LHCN-M2 (cell line): ENCODE measurements at regions not wholly inside any gene's neighbourhood (a gene's known extent, or its start where the extent isn't known, plus 50 kb on each side); places are given as distances from the start of the nearest gene placed in this dataset.
"Not testable (repeated sequence)": the region's sequence is repeated elsewhere in the genome, so short reads cannot be mapped to it uniquely, and the experiment has no call there.

Experiments
- DNase-seq: peaks from one replicate; pipeline ENCODE4 v3.0.0-alpha.2; 2012; ENCODE audit warnings: low read depth

DNA sequence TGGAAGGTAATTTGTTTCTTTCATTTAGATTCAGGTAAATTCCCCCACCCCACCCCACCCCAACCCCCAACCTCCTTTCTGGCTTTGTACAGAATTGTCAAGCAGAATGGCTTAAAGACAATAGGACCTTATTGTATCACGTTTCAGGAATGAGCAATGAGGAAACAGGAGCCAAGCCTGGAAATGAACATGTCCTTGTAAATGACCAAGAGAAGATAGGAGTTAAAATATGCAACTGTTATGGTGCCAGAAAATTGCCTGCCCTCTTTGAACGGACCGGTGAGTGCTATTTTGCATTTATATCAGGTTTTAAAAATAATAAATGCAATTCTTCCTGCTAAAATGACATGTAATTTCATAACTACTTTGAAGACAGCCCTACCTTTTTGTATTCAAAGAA lies 141.6 kb upstream of the PELI2 start:
- DNase-seq = no peak

DNA sequence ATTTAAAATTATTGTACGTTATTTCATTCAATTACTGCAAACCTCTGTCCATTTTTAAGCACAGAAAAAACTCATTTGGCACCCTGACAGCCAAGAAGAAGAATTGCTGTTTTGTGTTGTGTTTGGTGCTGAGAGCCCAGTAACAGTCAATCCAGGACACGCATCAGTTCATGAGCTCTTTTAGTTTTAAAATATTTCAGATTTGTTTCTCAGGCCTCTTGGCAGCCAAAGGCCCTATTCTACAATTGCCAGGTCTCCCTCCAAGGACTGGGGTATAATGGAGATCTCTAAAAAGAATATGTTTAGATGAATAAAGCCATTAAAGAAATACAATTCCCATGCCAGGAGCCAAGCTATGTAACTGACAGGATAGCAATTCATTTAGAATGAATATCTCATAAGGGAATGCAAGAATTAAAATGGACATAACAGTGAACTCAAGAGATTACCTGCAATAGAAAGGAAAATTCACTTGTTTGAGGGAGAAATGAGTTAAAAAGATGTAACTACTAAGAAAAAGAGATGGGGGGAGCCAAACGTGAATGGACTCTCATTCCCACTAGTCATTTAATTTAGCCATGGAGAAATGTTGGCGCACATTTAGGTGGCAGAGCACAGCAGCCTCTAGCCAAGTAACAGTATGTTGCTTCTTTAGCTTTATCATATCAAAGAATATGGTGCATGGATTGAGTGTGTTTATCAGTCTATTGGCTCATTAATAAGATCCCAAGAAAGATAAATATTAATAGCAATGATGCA lies 140.6 kb upstream of the PELI2 start:
- no peak for DNase-seq

DNA sequence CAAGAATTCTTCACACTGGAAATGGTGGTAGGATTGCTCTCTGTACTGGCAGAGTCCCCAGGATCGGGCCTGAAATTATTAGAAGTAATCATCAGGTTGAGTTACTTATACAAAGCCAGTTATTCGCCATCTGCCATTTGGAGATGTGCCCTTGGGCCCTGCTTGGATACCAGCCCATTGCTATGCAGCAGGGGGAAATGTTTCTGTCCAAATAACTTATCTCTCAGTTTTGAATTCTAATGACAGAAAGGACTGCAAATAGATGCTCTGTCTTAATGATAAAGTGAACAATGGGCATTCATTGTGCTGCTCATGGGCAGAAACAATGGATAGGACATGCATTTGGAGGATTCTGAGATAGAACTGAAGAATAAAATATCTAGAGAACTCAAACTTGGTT lies 139.1 kb upstream of the PELI2 start:
- no peak for DNase-seq

DNA sequence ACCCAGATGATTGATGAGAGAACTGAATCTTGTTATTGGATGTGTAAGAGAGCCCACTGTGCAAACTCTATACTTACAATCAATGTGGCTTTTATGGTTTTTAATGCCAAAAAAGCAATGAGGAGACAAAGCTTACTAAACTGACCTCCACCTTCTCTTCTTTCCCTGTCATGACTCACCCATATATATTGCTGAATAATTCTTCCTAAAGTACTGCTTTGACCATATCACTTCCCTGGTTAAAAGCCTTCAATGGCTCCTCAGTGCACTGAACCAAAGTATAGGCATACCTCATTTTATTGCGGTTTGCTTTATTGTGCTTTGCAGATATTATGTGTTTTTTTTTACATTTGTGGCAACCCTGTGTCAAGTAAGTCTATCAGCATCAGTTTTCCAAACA lies 138.4 kb upstream of the PELI2 start:
- no peak for DNase-seq

DNA sequence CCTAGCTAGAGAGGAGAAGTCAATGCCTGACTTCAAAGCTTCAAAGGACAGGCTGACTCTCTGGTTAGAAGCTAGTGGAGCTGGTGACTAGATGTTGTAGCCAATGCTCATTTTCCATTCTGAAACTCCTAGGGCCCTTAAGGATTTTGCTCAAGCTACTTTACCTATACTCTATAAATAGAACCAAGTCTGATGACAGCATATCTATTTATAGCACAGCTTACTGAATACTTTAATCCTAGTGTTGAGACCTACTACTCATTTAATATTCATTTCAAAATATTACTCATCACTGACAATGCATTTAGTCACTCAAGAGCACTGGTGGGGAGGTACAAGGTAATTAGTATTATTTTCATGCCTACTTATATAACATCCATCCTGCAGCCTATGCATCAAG lies 137.2 kb upstream of the PELI2 start:
- DNase-seq = no peak

DNA sequence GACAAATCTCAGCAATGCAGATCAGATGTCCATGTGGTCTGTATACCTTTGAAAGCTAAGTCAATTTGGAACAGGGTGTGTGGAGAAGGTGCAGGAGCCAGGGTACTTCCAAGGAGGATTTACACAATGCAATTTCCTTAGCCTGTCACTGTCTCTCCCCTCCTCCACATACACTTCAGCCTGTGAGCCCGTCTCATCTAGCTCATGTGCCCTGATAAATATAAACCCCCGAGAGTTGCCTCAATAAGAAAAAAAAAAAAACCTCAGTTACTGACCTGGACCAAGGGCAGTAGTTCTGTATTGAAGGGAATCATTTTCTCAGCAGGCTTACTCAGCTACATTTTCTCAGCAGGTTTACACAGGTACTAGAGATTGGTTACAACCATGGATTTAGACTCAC lies 132.1 kb upstream of the PELI2 start:
- no peak for DNase-seq

DNA sequence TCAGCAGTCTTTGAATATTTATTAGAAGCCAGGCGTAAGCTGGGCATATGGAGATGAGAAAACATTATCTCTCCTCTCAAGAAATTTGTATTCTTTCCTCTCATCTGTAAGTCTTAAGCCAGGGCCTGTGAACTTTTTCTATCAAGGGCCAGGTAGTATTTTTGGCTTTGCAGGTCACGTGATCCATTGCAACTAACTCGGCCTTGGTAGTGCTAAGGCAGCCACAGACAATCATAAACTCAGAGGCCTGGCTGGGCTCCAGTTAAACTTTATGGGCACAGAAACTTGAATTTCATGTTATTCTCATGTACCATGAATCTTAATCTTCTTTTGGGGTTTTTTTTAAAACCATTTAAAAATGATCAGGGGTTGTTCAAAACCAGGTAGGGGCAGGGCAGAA lies 117.4 kb upstream of the PELI2 start:
- DNase-seq = no peak

DNA sequence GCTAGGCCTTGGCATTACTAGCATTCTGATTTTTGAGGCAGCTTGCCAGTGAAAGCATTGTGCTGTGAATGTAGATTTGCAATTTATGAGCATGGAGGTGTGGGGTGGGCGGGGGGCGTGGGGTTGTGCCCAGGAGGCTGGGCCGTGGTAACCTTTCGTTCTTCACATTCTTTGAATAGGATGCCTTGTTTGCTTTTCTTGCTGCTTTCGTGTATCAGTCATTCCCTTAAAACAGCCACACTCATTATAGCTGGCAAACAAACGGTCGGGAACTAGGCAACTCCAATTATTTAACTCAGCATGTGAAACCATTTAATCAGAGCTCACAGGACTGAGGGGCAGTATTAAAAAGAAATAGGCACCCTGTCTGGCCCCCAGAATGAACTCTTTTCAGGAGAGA lies 115.9 kb upstream of the PELI2 start:
- no peak for DNase-seq

DNA sequence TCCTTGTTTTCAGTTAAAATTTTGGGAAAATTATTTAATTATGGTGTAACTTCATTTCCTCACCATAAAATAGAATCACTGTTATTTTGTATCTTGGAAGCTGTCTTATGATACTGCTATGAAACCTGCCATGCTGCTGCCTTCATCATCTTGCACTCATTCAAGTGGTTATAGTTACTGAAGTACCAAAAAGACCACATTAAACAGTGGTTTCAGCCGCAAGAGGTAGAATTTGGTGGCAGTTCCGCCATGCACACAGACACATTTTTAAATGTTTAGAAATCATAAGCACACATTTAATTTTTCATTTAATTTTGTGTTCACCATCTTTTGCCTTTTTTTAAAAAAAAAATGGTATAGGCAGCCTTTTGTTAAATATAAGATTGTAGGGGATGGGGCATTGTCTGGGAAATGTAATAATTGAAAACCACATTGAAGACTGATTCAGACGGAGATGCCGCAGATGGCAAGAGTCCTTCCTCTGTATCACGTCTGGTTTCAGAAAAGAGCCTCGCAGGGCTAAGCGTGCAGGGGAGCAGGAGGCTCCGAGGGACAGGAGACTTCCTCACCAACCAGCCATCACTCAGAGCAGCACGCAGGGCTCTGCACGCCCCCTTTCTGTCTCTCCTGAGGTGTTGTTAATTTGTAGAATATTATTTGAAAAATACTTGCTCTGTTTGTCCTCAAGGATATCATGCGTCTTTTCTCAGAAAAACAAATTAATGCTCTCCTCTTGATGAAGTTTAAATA lies 115.2 kb upstream of the PELI2 start:
- no peak for DNase-seq

DNA sequence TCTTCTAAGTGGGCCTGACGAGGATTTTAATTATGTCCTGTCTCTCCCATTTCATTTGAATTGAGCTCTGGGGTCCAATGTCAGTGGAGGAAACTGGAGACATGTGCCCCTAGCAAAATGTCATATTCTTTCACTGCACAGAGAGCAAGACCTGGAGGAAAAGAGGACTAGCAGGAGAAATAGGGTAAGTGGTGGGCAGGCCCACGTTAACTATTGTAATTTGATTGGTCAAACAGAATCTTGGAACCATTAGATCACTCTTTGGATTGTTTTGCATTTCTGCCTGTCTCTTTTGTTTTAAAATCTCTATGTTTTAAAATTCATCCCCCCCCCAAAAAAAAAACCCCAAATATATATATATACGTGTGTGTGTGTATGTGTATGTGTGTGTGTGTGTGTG lies 113.9 kb upstream of the PELI2 start:
- peak; percentile 2 for DNase-seq

DNA sequence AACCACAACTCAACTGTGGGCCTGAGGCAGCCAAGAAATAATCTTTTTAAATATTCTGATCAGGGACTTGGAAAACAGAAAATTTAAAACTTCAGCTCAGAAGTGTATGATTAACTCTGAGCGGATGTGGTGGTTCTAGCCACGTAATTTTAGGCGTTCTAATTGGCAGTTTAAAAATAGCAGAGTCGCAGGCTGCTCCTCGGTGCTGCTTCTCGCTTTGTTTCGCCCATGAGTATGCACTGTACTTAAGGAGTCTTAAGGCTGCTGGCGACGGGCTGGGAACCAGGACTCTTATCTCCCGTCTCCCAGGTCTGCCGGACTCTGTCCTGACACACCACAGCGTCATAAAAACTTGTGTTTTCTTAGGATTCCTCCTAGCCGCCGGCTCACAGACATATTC lies 113.4 kb upstream of the PELI2 start:
- DNase-seq = peak; percentile 73

DNA sequence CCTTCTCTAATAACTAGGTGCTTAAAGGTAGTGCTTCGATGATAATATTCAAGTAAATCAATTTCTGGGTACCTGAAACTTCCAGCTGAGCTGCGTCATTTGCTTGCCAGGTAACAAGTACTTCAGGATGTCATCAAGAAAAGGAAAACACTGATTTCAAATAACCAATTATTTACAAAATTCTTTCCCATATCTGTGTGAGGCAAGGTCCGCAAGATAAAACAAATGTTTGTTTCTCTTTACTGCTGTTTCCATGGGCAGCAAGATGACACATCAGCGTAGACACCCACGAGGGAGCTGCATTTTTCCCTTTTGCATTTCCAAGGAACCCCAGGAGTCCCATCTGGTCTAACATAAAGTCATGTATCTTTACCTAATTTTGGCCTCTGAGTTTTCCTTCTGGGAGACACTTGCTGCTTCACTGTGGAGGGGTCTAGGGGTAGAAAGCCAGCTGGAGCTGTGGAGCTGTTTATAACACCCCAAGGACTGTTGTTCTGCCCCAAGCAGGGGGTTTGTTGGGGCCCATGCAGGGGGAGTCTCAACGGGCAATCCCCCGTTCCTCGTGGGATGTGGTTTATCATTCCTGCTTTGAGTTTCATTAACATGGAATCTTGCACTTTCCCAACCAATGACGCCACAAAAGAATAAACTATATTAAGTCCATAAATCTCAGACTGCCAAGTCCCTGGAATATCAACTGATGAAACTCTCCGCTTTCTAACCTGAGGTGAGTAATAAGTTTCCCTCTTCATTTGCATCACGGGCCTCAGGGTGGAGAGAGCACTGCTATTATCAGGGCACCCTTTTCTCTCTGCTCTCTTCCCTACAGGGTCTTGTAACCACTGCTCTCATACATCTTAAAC lies 112.8 kb upstream of the PELI2 start:
- peak; percentile 72 for DNase-seq

DNA sequence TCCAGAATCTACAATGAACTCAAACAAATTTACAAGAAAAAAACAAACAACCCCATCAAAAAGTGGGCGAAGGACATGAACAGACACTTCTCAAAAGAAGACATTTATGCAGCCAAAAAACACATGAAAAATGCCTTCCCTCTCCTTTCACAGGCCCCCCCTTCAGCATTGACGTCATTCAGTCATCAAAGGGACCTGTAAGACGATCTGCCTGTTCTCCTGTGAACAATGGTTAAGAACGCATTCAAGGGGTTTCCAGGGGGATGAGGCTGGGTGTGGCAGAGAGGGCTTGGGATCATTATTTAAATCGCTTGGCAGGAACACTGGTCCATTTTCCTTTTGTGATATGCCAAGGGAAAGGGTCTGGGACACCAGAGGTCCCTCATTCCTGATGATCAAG lies 110.7 kb upstream of the PELI2 start:
- DNase-seq = peak; percentile 4

DNA sequence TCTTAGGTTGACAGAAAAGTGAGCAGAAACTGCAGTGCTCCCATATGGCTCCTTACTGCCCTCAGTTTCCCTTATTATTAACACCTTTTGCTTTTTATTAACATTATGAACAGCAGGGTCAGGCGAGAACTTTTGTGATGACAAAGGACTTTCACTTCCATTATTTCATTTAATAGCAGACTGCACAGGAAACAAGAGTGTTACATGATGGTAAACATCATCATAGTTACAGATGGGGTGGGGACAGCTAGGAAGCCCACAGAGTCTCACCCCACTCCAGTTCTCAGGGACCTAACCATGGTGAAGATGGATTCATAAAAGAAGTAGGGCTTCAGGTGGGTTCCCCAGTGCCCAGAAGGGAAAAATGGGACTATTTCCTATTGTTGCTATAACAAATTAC lies 110.1 kb upstream of the PELI2 start:
- DNase-seq = no peak

DNA sequence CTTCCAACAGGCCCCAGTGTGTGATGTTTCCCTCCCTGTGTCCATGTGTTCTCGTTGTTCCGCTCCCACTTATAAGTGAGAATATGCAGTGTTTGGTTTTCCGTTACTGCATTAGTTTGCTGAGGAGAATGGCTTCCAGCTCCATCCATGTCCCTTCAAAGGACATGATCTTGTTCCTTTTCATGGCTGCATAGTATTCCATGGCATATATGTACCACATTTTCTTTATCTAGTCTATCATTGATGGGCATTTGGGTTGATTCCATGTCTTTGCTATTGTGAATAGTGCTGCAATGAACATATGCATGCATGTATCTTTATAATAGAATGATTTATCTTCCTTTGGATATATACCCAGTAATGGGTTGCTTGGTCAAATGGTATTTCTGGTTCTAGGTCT lies 109.5 kb upstream of the PELI2 start:
- not testable (repeated sequence) for DNase-seq

DNA sequence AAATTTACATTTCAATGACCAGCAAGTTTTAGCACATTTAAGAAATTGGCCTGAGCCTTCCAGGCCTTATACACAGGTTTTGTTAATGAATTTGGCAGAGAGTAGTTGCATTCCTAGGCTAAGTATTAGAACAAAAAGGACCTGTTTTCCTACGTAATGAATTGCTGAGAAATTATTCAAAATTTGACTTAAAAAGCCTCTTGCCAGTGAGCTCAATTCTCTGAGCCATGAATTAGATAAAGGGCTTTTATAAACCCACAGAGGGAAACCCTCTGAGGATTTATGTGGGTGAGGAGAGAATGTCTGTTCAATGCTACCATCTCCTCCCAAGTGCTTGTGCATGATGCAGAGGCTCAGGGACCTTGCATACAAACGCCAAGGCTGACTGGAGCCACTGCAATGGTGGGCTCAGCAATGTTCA lies 94.5 kb upstream of the PELI2 start:
- DNase-seq = no peak

DNA sequence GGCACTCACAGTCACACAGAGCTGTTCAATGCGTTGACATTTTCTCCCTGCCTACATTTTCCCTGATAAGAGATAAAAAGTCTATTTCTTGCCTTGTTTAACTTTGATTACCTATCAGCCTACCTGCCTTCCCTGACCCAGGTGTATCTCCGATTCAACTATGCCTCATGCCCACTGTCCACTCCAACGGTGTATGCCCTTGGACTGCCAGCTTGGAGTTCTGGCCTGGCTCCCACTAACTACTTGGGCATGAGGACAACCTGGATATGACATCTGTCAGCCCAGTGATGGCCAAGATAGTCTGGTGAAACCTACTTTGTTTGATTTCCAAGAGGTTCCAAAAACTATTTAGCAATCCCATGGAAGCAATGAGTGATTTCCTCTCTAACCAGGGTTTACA lies 93.0 kb upstream of the PELI2 start:
- DNase-seq = no peak

DNA sequence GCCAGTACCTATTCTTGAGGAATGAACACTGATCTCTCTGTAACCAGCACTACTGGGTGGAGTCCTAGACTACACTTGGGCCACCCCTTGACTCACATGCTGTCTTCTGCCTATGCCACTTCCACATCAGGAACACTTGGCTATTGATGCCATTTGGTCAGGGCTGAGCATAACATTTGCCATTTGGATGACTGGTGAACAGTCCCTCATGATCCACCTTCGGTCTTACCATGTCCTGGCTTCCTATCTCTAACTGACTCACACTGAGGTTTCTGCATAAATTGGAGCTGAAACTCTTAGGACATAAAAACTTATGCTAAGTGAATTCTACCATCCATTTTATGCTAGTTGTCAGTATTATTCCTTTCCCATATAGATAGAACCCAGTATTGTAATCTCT lies 91.7 kb upstream of the PELI2 start:
- no peak for DNase-seq

DNA sequence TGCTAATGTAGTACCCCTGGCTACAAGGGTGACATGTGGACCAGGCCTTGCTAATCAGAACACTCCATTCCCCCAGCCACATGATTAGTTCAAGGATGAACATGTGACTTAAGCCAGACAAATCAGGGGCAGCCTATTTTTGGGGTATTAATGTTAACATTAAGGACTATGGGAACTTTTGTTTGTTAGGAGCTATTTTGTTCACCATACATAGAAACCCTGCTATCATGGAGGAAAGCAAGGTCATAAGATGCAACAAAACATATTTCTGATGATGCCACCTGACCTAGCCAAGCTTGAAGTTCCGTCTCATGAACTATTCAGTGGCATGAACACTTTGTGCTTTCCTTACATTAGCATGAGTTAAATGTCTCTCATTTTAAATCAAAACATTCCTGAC lies 90.8 kb upstream of the PELI2 start:
- no peak for DNase-seq

DNA sequence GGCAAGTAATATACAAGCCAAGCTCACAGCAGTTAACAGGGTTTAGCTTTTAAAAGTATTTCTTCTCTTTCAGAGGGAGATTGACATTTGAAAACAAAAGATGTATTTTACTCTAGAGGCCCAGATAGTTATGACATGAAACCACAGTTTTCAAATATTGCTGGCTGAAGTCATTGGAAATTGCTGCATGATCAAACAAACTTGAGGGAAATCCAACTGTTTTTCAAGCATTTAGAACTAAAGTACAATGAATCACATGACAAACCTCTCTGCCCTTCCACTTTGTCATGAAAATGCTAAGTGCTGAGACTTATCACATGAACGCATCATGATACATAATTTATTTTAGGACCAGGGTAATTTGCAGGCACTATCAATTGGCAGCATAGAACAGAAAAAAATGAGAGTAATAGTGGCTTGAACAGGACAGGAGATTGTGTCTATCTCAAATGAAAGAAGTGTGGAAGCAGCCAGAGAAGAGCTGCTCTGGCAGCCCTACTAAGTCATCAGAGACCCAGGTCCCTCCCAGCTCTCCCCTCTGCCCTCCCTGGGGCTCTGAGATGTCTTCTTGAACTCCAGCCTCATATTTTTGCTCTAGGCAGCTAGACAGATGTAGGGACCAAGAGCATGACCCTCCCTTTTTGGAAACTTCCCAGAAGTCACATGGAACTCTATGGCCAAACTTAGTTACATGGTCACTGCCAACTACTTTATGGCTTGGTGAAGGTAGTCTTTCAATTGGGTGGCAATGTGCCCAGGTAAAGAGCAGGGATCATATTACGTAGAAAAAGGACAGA lies 90.1 kb upstream of the PELI2 start:
- no peak for DNase-seq

DNA sequence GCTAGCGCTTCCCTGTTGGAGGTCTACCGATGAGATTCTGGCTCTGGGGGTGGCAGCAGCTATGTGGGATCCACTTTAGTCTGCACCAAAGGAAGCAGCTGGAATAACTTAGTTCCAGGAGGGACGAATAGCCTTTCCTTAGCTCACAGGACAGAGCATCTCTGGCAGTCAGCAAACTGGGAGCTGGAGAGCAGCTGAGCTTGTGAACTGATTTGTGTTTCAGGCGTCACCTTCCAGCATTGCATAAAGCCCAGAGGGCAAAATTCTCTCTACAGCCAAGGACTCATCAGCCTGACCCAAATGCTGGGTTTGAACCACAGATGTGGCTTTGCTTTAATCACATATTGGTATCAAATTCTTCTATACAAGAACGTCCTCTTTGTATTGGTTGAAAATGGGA lies 81.9 kb upstream of the PELI2 start:
- DNase-seq = no peak

DNA sequence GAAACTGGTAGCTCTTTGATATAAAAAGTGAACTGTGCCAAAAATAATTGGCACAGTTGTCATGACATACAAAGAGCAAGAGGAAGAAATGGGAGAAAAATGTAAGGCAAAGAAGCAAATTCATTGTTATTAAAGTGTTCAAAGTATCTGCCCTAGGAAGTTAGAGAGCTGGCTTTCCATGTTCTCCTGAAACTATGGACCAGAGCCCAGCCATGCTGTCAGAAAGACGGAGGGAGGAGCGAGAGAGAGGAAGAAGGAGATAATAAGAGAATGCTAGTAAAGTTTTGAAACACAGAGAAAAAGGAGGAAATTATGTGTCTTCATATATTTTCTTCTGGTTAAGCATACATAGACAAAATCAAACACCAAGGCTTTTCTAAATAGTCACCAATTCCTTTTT lies 78.1 kb upstream of the PELI2 start:
- DNase-seq = no peak
